Dermis microvascular lymphatic vessel endothelial cell (primary cell): ENCODE measurements at regions not wholly inside any gene's neighbourhood (a gene's known extent, or its start where the extent isn't known, plus 50 kb on each side); places are given as distances from the start of the nearest gene placed in this dataset.

Experiments
- DNase-seq, 2 donors: peaks; one replicate each; pipeline versions ENCODE4 v3.0.0 to v3.0.0-alpha.2; 2010; ENCODE audit warnings: low read depth in 2 of 2

GRCh38 chr6:113629975-113630737 is 227.0 kb upstream of the MARCKS start:
- DNase-seq = peak; percentile 67 to 73

GRCh38 chr6:113630738-113631535 is 226.2 kb upstream of the MARCKS start:
- DNase-seq = peak; percentile 58 to 88

GRCh38 chr6:113631666-113632065 is 225.5 kb upstream of the MARCKS start:
- DNase-seq = no peak

- peak; percentile 94 to 99 for DNase-seq
Measured at GRCh38 chr6:113632220-113632864, 224.8 kb upstream of the MARCKS start.

GRCh38 chr6:113633638-113634037 is 223.5 kb upstream of the MARCKS start:
- no peak for DNase-seq

- DNase-seq = no peak
Measured at GRCh38 chr6:113634352-113635163, 222.6 kb upstream of the MARCKS start.

GRCh38 chr6:113635222-113635986 is 221.7 kb upstream of the MARCKS start:
- DNase-seq = no peak

- DNase-seq = peak in 1 of 2 donors; percentile 14
Measured at GRCh38 chr6:113636357-113636824, 220.8 kb upstream of the MARCKS start.

- DNase-seq = no peak
Measured at GRCh38 chr6:113640051-113640450, 217.1 kb upstream of the MARCKS start.

GRCh38 chr6:113642001-113642713 is 215.0 kb upstream of the MARCKS start:
- no peak for DNase-seq

- DNase-seq = peak in 1 of 2 donors; percentile 49
Measured at GRCh38 chr6:113642714-113643406, 214.3 kb upstream of the MARCKS start.

- no peak for DNase-seq
Measured at GRCh38 chr6:113643407-113643770, 213.8 kb upstream of the MARCKS start.

GRCh38 chr6:113644861-113645575 is 212.1 kb upstream of the MARCKS start:
- DNase-seq = no peak

GRCh38 chr6:113645576-113645970 is 211.6 kb upstream of the MARCKS start:
- no peak for DNase-seq

- no peak for DNase-seq
Measured at GRCh38 chr6:113645986-113646385, 211.2 kb upstream of the MARCKS start.

- DNase-seq = no peak
Measured at GRCh38 chr6:113646701-113647100, 210.4 kb upstream of the MARCKS start.

GRCh38 chr6:113647143-113647889 is 209.8 kb upstream of the MARCKS start:
- no peak for DNase-seq

GRCh38 chr6:113648698-113649097 is 208.4 kb upstream of the MARCKS start:
- DNase-seq = no peak
